ENCODE measurements at regions not wholly inside any gene's neighbourhood (a gene's known extent, or its start where the extent isn't known, plus 50 kb on each side); places are given as distances from the start of the nearest gene placed in this dataset.

DNA sequence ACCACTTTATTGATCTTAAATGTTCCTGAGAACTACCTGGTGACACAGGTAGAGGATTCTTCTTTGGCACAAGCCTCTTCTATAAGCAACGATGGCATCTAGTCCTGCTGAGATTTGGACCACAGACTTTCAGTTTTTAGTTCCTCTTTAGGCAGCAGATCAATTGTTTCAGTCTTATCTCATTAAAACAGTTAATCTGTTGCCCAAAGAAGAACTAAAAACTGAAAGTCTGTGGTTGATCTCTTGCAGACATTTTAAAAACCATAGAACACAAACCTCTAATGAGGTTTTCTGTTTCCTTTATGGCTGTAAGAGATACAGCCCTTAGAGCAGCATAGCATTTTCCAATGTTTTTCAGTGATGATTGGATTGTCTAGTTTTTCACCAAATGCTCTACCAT lies 480.9 kb downstream of the MTRR start:
- TF ChIP-seq, protein P1, sequence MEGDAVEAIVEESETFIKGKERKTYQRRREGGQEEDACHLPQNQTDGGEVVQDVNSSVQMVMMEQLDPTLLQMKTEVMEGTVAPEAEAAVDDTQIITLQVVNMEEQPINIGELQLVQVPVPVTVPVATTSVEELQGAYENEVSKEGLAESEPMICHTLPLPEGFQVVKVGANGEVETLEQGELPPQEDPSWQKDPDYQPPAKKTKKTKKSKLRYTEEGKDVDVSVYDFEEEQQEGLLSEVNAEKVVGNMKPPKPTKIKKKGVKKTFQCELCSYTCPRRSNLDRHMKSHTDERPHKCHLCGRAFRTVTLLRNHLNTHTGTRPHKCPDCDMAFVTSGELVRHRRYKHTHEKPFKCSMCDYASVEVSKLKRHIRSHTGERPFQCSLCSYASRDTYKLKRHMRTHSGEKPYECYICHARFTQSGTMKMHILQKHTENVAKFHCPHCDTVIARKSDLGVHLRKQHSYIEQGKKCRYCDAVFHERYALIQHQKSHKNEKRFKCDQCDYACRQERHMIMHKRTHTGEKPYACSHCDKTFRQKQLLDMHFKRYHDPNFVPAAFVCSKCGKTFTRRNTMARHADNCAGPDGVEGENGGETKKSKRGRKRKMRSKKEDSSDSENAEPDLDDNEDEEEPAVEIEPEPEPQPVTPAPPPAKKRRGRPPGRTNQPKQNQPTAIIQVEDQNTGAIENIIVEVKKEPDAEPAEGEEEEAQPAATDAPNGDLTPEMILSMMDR (IDR thresholded peaks at IDR 0.05; ENCODE audit: poor library complexity), result no peak
- no peak for TF ChIP-seq EZH2 (IDR thresholded peaks at IDR 0.05; ENCODE audit: borderline replicate concordance)
